IPS DF 4.7 (cell line): ENCODE measurements at regions not wholly inside any gene's neighbourhood (a gene's known extent, or its start where the extent isn't known, plus 50 kb on each side); places are given as distances from the start of the nearest gene placed in this dataset.
A peak's percentile ranks its signal among the peaks of the same experiment; 100 is the strongest.

Experiments
- DNase-seq: peaks from one replicate; pipeline ENCODE4 v3.0.0-alpha.2; 2013; ENCODE audit warnings: low spot score; ENCODE audit errors: extremely low read depth

- DNase-seq: no peak
Observed at GRCh38 chr4:130309221-130309620, 1213.3 kb downstream of the C4orf33 start.

- DNase-seq: no peak
Observed at GRCh38 chr4:130322439-130322838, 1226.5 kb downstream of the C4orf33 start.

- no peak for DNase-seq
Observed at GRCh38 chr4:130329036-130329435, 1233.1 kb downstream of the C4orf33 start.

GRCh38 chr4:130333241-130333759 lies 1237.3 kb downstream of the C4orf33 start:
- no peak for DNase-seq

DNA sequence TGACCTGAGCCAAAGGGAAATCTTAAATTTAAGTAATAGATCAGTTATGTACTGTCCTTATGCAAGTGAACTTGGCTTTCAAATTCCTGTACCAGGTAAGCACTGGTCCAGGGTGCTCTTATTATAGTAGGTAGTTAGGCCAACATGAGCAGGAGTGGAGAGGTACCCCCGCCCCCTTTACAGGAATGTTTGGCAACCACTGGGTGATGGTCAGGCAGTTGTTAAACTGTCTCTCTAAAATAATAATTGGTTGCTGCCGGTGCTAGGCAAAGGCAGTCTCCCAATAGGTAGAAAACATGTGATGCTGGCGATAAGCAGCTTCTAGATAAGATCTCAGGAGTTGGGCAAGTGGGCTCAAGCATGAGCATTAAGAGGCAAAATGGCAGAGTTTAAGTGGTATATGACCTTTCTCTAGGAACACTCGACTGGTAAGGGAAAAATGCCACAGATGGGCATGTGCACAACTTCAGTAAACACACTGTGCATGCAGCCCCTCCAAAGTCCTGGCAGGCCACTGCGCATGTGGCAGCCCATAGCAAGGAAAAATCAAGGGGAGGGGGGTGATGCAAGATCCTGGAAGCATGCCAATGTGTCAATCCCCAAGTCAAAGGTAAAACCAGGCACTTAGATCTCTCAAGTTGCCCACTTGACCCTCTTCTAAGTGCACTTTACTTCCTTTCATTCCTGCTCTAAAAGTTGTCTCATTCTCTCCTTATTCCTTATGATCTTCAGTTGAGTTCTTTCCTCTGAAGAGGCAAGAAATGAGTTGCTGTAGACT lies 1239.7 kb downstream of the C4orf33 start:
- DNase-seq: no peak

DNA sequence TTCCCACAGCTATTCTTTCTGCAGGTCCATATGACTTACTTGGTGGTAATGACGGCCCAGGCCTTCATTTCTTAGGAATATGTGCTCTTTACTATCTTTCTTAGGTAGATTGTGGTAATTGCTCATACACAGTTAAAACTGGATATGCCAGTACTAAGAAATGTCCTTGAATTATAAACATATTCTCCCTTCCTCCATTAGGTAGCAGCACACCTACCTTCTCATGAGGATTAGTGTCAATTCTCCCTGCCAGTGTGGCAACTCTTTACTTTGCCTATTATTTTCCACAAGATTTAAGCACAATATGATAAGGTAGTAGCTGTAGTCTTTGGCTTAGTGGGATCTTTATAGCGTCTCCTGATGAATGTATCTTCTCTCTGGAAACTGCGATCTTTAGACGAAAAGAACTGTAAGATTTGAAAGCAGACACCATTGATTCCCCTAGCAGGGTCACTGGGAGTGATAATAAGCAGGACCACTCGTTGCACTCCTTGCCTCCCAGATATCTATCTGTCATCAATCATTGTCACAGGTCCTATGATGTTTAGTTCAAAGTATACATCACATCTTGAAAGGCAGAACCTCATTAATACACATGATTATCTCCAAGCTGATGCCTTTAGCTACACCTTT lies 1240.7 kb downstream of the C4orf33 start:
- DNase-seq: no peak

GRCh38 chr4:130338851-130339250 lies 1242.9 kb downstream of the C4orf33 start:
- DNase-seq: no peak

- DNase-seq: no peak
Observed at GRCh38 chr4:130349745-130350144, 1253.8 kb downstream of the C4orf33 start.

DNA sequence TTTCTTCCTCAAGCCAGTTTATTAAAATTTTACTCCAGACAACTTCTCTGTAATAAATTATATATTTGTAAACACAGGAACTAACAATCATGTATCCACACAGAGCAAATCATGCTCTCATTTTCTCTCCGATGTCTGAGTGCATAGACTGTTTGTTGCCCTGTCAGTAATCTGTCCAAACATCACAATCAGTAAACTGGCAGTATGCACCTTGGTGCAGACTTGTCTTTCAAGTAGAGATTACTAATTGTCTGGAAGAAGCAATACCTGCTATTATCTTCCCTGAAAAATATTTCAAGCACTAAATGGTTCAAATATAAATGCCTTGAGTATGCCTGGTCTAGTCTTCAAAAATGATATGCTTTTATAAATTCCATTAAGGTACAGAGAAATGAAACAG lies 1260.9 kb downstream of the C4orf33 start:
- no peak for DNase-seq

DNA sequence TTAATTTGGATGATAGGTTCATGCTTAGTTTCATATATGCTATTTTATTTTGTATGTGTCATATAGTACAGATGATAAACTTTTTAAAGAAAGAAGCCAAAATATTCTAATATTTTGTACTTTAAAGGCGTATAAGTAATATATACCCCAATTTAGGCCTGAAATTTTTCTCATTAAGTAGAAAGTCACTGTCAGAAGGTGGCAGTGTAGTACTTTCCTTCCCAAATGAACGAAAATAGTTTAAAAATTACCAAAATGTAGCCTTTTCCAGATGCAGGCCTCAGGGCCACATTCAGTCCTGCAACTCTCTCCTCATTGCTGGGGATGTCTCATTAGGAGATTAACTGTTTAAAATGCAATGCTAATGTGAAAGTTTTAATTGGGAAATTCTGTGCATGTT lies 1263.6 kb downstream of the C4orf33 start:
- peak; percentile 22 for DNase-seq

GRCh38 chr4:130361616-130362015 lies 1265.7 kb downstream of the C4orf33 start:
- DNase-seq: no peak

- no peak for DNase-seq
Observed at GRCh38 chr4:130368668-130369067, 1272.7 kb downstream of the C4orf33 start.

DNA sequence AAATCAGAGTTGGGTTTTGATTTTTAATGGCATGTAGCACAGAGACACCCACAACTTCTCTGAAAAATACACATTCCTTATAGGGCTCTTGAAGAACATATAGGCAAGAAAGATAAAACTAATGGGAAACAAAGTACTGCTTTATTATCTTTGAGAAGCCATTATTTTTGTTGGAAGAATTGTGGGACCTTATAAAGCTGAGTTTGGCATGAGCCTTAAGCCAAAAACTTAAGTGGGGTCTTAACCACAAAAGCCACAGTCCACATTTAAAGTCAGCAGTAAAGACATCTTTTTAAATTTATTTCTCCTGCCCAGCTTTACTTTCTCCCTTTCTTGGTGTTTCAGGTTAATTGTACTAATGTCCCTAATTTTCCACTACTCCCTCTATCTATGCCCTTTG lies 1297.3 kb downstream of the C4orf33 start:
- no peak for DNase-seq

DNA sequence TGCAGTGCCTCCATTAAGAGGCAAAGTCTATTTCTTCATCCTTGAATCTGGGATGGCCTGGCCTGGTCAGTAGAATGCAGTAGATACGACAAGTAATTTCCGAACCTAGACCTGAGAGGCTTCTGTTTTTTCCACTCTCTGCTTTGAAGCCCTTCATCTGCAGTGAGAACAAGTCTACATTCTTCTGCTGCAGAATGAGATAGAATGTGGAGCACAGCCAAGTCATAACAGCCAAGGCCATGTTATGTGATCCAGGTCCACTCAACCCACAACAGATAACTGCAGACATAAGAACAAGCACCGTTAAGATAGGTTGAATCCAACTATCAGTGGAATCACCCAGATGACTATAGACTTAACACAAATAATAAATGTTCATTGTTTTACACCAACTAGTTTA lies 1297.7 kb downstream of the C4orf33 start:
- DNase-seq: no peak

DNA sequence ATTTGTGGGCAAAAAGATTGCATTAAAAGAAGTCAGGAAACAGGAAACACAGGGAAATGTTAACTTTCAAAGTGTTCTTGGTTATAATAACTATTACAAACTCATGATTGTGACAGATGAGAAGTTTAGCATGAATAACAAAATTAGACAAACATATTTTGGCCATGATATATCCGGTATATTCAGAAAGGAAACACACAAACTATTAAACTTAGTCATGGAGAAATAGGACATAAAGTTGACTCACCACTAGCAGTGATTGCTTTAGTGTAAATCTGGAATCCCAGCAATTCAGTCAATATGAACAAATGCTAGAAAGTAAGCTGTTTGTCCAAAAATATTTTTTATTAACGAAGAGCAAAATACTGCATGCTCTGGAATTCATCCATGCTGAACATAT lies 1299.9 kb downstream of the C4orf33 start:
- no peak for DNase-seq

- DNase-seq: no peak
Observed at GRCh38 chr4:130403221-130403620, 1307.3 kb downstream of the C4orf33 start.

DNA sequence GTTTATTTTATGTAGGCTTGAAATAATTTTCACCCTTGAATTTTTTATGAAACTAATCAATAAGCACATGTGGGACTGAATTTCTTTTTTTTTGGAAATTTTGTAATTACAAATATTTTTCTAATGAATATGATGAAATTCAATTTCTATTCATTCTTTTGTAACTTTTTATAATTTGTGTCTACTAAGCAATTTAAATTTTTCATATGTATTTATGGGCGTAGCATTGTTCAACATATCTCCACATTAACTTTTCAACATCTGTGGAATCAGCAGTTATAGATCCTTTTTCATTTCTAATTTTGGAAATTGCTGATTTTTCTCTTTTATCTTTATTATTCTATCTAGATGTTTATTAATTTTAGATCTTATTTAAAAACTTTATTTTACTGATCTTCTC lies 1320.3 kb downstream of the C4orf33 start:
- no peak for DNase-seq

GRCh38 chr4:130419211-130419975 lies 1323.4 kb downstream of the C4orf33 start:
- no peak for DNase-seq

- no peak for DNase-seq
Observed at GRCh38 chr4:130422261-130422660, 1326.3 kb downstream of the C4orf33 start.

- DNase-seq: no peak
Observed at GRCh38 chr4:130424211-130424610, 1328.3 kb downstream of the C4orf33 start.

DNA sequence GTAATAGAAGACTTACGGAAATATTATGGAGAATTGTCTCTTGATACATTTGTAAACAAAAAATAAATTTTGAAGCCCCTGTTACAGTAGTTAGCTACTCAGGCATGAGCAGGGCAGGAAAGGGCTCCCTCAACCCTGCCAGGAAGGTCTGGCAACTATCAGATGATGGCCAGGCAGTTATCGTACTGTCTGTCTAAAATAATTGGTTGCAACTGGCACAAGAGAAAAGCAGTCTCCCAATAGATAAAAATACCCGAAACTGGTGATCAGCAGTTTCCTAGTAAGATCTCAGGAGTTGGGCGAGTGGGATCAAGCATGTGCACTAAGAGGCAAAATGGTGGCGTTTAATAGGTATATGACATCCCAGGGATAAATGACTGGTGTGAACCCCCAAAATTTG lies 1336.3 kb downstream of the C4orf33 start:
- no peak for DNase-seq

DNA sequence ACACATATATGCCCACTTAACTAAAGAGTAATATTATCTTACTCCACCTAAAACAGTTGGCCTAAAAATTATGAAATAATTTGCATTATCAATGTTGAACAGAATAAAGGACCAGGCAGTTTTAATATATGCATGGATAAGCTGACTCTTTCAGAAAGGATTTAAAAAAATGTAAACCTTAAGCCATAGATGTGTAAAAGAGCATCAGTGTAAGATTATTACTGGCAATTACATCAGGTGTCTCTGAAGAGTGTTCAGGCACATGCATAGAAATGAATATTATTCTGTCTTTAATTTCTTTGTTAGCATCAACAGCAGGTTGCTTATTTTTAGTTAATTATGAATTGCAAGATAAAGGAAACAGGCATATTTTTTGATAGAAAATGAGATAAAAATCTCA lies 1353.8 kb downstream of the C4orf33 start:
- DNase-seq: no peak
